ENCODE measurements at regions not wholly inside any gene's neighbourhood (a gene's known extent, or its start where the extent isn't known, plus 50 kb on each side); places are given as distances from the start of the nearest gene placed in this dataset.

GRCh38 chr6:4439159-4439558, 303.8 kb upstream of the ECI2 start:
- no peaks in the 10 kb centered on the region for H3K36me3 ChIP-seq (replicated peaks; ENCODE audit: low read depth, low read length)

GRCh38 chr6:4437342-4437741, 302.0 kb upstream of the ECI2 start:
- Histone ChIP-seq H3K36me3 (replicated peaks; ENCODE audit: low read depth, low read length) (no peaks in the 10 kb centered on the region), H3K27ac (ENCODE audit: low read length) (no peak overlapping the region), H2AFZ (ENCODE audit: low read depth, low read length) (no peak overlapping the region), H3K79me2 (ENCODE audit: low read length) (no peaks in the 10 kb centered on the region), H4K20me1 (ENCODE audit: insufficient read depth, low read length) (no peaks in the 10 kb centered on the region), H3K4me3 (ENCODE audit: low read length) (no peak overlapping the region), H3K4me1 (ENCODE audit: low read length) (no peaks in the 10 kb centered on the region), H3K9me3 (ENCODE audit: insufficient read depth, low read length) (no peaks in the 10 kb centered on the region), H3K4me2 (ENCODE audit: low read length) (no peak overlapping the region), H3K27me3 (ENCODE audit: low read depth, low read length) (no peaks in the 10 kb centered on the region), H3K9ac (ENCODE audit: low read length) (no peak overlapping the region)
- TF ChIP-seq CTCF (IDR thresholded peaks at IDR 0.05; ENCODE audit: low read depth, low read length), result no peak
- no peak for TF ChIP-seq EZH2phosphoT487 (IDR thresholded peaks at IDR 0.05; ENCODE audit: low read depth)

More at GRCh38 chr6:4439159-4439558, 303.8 kb upstream of the ECI2 start:
- H3K9ac ChIP-seq (ENCODE audit: low read length), result no peak overlapping the region
- TF ChIP-seq EZH2phosphoT487 (IDR thresholded peaks at IDR 0.05; ENCODE audit: low read depth) (no peak), CTCF (IDR thresholded peaks at IDR 0.05; ENCODE audit: low read depth, low read length) (no peak)
- no peak overlapping the region for H3K27ac ChIP-seq (ENCODE audit: low read length)
- H3K4me3 ChIP-seq (ENCODE audit: low read length), result no peak overlapping the region
- no peaks in the 10 kb centered on the region for H3K79me2 ChIP-seq (ENCODE audit: low read length)
- H3K4me2 ChIP-seq (ENCODE audit: low read length), result no peak overlapping the region
- no peaks in the 10 kb centered on the region for H3K9me3 ChIP-seq (ENCODE audit: insufficient read depth, low read length)
- no peaks in the 10 kb centered on the region for H3K27me3 ChIP-seq (ENCODE audit: low read depth, low read length)
- H3K4me1 ChIP-seq (ENCODE audit: low read length), result no peaks in the 10 kb centered on the region
- H2AFZ ChIP-seq (ENCODE audit: low read depth, low read length), result no peak overlapping the region
- no peaks in the 10 kb centered on the region for H4K20me1 ChIP-seq (ENCODE audit: insufficient read depth, low read length)

- H2AFZ ChIP-seq (ENCODE audit: low read depth, low read length), result no peak overlapping the region
- H3K27me3 ChIP-seq (ENCODE audit: low read depth, low read length), result no peaks in the 10 kb centered on the region
- no peak overlapping the region for H3K4me3 ChIP-seq (ENCODE audit: low read length)
- no peaks in the 10 kb centered on the region for H3K36me3 ChIP-seq (replicated peaks; ENCODE audit: low read depth, low read length)
- no peak overlapping the region for H3K9ac ChIP-seq (ENCODE audit: low read length)
- no peak for TF ChIP-seq EZH2phosphoT487 (IDR thresholded peaks at IDR 0.05; ENCODE audit: low read depth)
- TF ChIP-seq CTCF (IDR thresholded peaks at IDR 0.05; ENCODE audit: low read depth, low read length), result no peak
- no peaks in the 10 kb centered on the region for H4K20me1 ChIP-seq (ENCODE audit: insufficient read depth, low read length)
- no peaks in the 10 kb centered on the region for H3K4me1 ChIP-seq (ENCODE audit: low read length)
- H3K79me2 ChIP-seq (ENCODE audit: low read length), result no peaks in the 10 kb centered on the region
- H3K9me3 ChIP-seq (ENCODE audit: insufficient read depth, low read length), result no peaks in the 10 kb centered on the region
- no peak overlapping the region for H3K27ac ChIP-seq (ENCODE audit: low read length)
- H3K4me2 ChIP-seq (ENCODE audit: low read length), result no peak overlapping the region
These were observed 300.6 kb upstream of the ECI2 start for GRCh38 chr6:4435981-4436445.

GRCh38 chr6:4434655-4435054, 299.3 kb upstream of the ECI2 start:
- no peak overlapping the region for H3K9ac ChIP-seq (ENCODE audit: low read length)
- no peak overlapping the region for H3K4me3 ChIP-seq (ENCODE audit: low read length)
- no peak overlapping the region for H3K27ac ChIP-seq (ENCODE audit: low read length)
- H3K4me2 ChIP-seq (ENCODE audit: low read length), result no peak overlapping the region
- no peaks in the 10 kb centered on the region for H3K36me3 ChIP-seq (replicated peaks; ENCODE audit: low read depth, low read length)
- no peaks in the 10 kb centered on the region for H4K20me1 ChIP-seq (ENCODE audit: insufficient read depth, low read length)
- no peaks in the 10 kb centered on the region for H3K9me3 ChIP-seq (ENCODE audit: insufficient read depth, low read length)
- no peaks in the 10 kb centered on the region for H3K27me3 ChIP-seq (ENCODE audit: low read depth, low read length)
- no peak overlapping the region for H2AFZ ChIP-seq (ENCODE audit: low read depth, low read length)
- TF ChIP-seq EZH2phosphoT487 (IDR thresholded peaks at IDR 0.05; ENCODE audit: low read depth) (no peak), CTCF (IDR thresholded peaks at IDR 0.05; ENCODE audit: low read depth, low read length) (no peak)
- H3K4me1 ChIP-seq (ENCODE audit: low read length), result no peaks in the 10 kb centered on the region
- H3K79me2 ChIP-seq (ENCODE audit: low read length), result no peaks in the 10 kb centered on the region
